ENCODE measurements at regions not wholly inside any gene's neighbourhood (a gene's known extent, or its start where the extent isn't known, plus 50 kb on each side); places are given as distances from the start of the nearest gene placed in this dataset.

DNA sequence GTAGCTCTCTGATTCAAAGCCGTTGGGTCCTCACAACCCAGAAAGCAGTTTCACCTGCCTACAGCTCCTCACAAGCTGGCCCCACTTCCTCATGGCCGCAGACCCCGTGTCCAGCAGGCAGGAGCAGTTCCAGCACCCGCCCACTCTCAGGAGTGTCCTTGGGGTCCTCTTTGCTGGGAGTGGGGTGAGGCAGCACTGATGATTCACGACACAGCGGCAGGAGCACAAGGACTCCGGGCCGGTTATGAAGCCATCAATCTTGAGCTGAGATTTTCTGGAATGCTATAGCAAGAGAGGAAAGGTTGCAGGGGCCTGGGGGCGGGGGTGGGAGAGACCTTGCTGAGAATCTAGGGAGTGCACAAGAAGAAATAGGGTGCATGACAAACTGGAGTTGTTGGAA lies 311.2 kb downstream of the NXPE2 start:
- no peaks in the 10 kb centered on the region for H3K4me1 ChIP-seq (ENCODE audit: control insufficient read depth, low read length)
- no peaks in the 10 kb centered on the region for H3F3A ChIP-seq (ENCODE audit: control insufficient read depth, insufficient read depth)
- H3K4me2 ChIP-seq (ENCODE audit: low read length) = no peak overlapping the region
- H3K9me2 ChIP-seq (replicated peaks; ENCODE audit: control insufficient read depth, low read length) = no peaks in the 10 kb centered on the region
- no peaks in the 10 kb centered on the region for H4K20me1 ChIP-seq (ENCODE audit: control insufficient read depth, insufficient read depth, low read depth, low read length)
- no peaks in the 10 kb centered on the region for H3K27me3 ChIP-seq (ENCODE audit: control insufficient read depth, low read length)
- H3K36me3 ChIP-seq (ENCODE audit: control insufficient read depth, low read length) = no peaks in the 10 kb centered on the region
- H3K4me3 ChIP-seq (ENCODE audit: low read length) = no peak overlapping the region
- no peak overlapping the region for H3K27ac ChIP-seq (ENCODE audit: low read depth, low read length)
- no peaks in the 10 kb centered on the region for H3K9me3 ChIP-seq (ENCODE audit: control insufficient read depth, insufficient read depth, low read length)
- no peaks in the 10 kb centered on the region for H3K79me2 ChIP-seq (ENCODE audit: control insufficient read depth, low read length)
- TF ChIP-seq, protein P1, sequence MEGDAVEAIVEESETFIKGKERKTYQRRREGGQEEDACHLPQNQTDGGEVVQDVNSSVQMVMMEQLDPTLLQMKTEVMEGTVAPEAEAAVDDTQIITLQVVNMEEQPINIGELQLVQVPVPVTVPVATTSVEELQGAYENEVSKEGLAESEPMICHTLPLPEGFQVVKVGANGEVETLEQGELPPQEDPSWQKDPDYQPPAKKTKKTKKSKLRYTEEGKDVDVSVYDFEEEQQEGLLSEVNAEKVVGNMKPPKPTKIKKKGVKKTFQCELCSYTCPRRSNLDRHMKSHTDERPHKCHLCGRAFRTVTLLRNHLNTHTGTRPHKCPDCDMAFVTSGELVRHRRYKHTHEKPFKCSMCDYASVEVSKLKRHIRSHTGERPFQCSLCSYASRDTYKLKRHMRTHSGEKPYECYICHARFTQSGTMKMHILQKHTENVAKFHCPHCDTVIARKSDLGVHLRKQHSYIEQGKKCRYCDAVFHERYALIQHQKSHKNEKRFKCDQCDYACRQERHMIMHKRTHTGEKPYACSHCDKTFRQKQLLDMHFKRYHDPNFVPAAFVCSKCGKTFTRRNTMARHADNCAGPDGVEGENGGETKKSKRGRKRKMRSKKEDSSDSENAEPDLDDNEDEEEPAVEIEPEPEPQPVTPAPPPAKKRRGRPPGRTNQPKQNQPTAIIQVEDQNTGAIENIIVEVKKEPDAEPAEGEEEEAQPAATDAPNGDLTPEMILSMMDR (IDR thresholded peaks at IDR 0.05; ENCODE audit: low read depth, low read length, poor library complexity, severe bottlenecking) = no peak
- TF ChIP-seq EZH2phosphoT487 (IDR thresholded peaks at IDR 0.05; ENCODE audit: borderline replicate concordance, low read length) = no peak

GRCh38 chr11:115005663-115006062 lies 327.3 kb downstream of the NXPE2 start:
- H3K79me2 ChIP-seq (ENCODE audit: control insufficient read depth, low read length) = no peaks in the 10 kb centered on the region
- TF ChIP-seq EZH2phosphoT487 (IDR thresholded peaks at IDR 0.05; ENCODE audit: borderline replicate concordance, low read length) = no peak
- TF ChIP-seq, protein P1 (IDR thresholded peaks at IDR 0.05; ENCODE audit: low read depth, low read length, poor library complexity, severe bottlenecking) = no peak
- no peak overlapping the region for H3K4me2 ChIP-seq (ENCODE audit: low read length)
- no peak overlapping the region for H3K27ac ChIP-seq (ENCODE audit: low read depth, low read length)
- H3K36me3 ChIP-seq (ENCODE audit: control insufficient read depth, low read length) = no peaks in the 10 kb centered on the region
- H3K27me3 ChIP-seq (ENCODE audit: control insufficient read depth, low read length) = no peaks in the 10 kb centered on the region
- H3K9me2 ChIP-seq (replicated peaks; ENCODE audit: control insufficient read depth, low read length) = no peaks in the 10 kb centered on the region
- H3F3A ChIP-seq (ENCODE audit: control insufficient read depth, insufficient read depth) = no peaks in the 10 kb centered on the region
- no peak overlapping the region for H3K4me3 ChIP-seq (ENCODE audit: low read length)
- no peaks in the 10 kb centered on the region for H3K9me3 ChIP-seq (ENCODE audit: control insufficient read depth, insufficient read depth, low read length)
- H3K4me1 ChIP-seq (ENCODE audit: control insufficient read depth, low read length) = no peaks in the 10 kb centered on the region
- no peaks in the 10 kb centered on the region for H4K20me1 ChIP-seq (ENCODE audit: control insufficient read depth, insufficient read depth, low read depth, low read length)

- Histone ChIP-seq H3K9me2 (replicated peaks; ENCODE audit: control insufficient read depth, low read length) (no peaks in the 10 kb centered on the region), H3K9me3 (ENCODE audit: control insufficient read depth, insufficient read depth, low read length) (no peaks in the 10 kb centered on the region), H3K79me2 (ENCODE audit: control insufficient read depth, low read length) (no peaks in the 10 kb centered on the region), H3K4me1 (ENCODE audit: control insufficient read depth, low read length) (no peaks in the 10 kb centered on the region), H3K4me3 (ENCODE audit: low read length) (no peak overlapping the region), H3F3A (ENCODE audit: control insufficient read depth, insufficient read depth) (no peaks in the 10 kb centered on the region), H3K36me3 (ENCODE audit: control insufficient read depth, low read length) (no peaks in the 10 kb centered on the region), H4K20me1 (ENCODE audit: control insufficient read depth, insufficient read depth, low read depth, low read length) (no peaks in the 10 kb centered on the region), H3K27me3 (ENCODE audit: control insufficient read depth, low read length) (no peaks in the 10 kb centered on the region), H3K4me2 (ENCODE audit: low read length) (no peak overlapping the region), H3K27ac (ENCODE audit: low read depth, low read length) (no peak overlapping the region)
- no peak for TF ChIP-seq EZH2phosphoT487 (IDR thresholded peaks at IDR 0.05; ENCODE audit: borderline replicate concordance, low read length)
- TF ChIP-seq, protein P1 (IDR thresholded peaks at IDR 0.05; ENCODE audit: low read depth, low read length, poor library complexity, severe bottlenecking) = no peak
Observed at GRCh38 chr11:115007851-115008250, 329.5 kb downstream of the NXPE2 start.

- Histone ChIP-seq H3K4me3 (ENCODE audit: low read length) (no peak overlapping the region), H3K27ac (ENCODE audit: low read depth, low read length) (no peak overlapping the region), H3K79me2 (ENCODE audit: control insufficient read depth, low read length) (no peaks in the 10 kb centered on the region), H3K9me3 (ENCODE audit: control insufficient read depth, insufficient read depth, low read length) (no peaks in the 10 kb centered on the region), H3K4me1 (ENCODE audit: control insufficient read depth, low read length) (no peaks in the 10 kb centered on the region), H3K4me2 (ENCODE audit: low read length) (no peak overlapping the region), H4K20me1 (ENCODE audit: control insufficient read depth, insufficient read depth, low read depth, low read length) (no peaks in the 10 kb centered on the region), H3K9me2 (replicated peaks; ENCODE audit: control insufficient read depth, low read length) (no peaks in the 10 kb centered on the region), H3K36me3 (ENCODE audit: control insufficient read depth, low read length) (no peaks in the 10 kb centered on the region), H3K27me3 (ENCODE audit: control insufficient read depth, low read length) (no peaks in the 10 kb centered on the region), H3F3A (ENCODE audit: control insufficient read depth, insufficient read depth) (no peaks in the 10 kb centered on the region)
- TF ChIP-seq, protein P1 (IDR thresholded peaks at IDR 0.05; ENCODE audit: low read depth, low read length, poor library complexity, severe bottlenecking) = no peak
- TF ChIP-seq EZH2phosphoT487 (IDR thresholded peaks at IDR 0.05; ENCODE audit: borderline replicate concordance, low read length) = no peak
Observed at GRCh38 chr11:115008799-115009198, 330.5 kb downstream of the NXPE2 start.
